ENCODE measurements at regions not wholly inside any gene's neighbourhood (a gene's known extent, or its start where the extent isn't known, plus 50 kb on each side); places are given as distances from the start of the nearest gene placed in this dataset.
A peak's percentile ranks its signal among the peaks of the same experiment; 100 is the strongest.

GRCh38 chr12:63420206-63420644 is 248.1 kb downstream of the DPY19L2 start:
- CTCF ChIA-PET, result interaction anchor here (0.6 to 3.4 kb wide), 13 partner anchors 9 to 837 kb away, joined by 3 to 31 read pairs (median 3); no protein-coding TSS in a partner anchor

More at GRCh38 chr12:63420206-63420644, 248.1 kb downstream of the DPY19L2 start:
- Histone ChIP-seq H3K4me3 (no peak overlapping the region), H3K4me1 (ENCODE audit: control insufficient read depth, insufficient read depth, low read length) (no peaks in the 10 kb centered on the region), H3K4me2 (ENCODE audit: control insufficient read depth, insufficient read depth) (no peak overlapping the region), H3K27me3 (replicated peaks in 1 of 2; ENCODE audit: control insufficient read depth in 2 of 2, insufficient read depth in 2 of 2, low read length in 1 of 2) (no peaks in the 10 kb centered on the region), H3K9ac (ENCODE audit: control insufficient read depth, insufficient read depth, low read length) (no peak overlapping the region), H3K27ac (ENCODE audit: control insufficient read depth, insufficient read depth) (no peak overlapping the region), H3K79me2 (ENCODE audit: control insufficient read depth, insufficient read depth, low read length) (no peaks in the 10 kb centered on the region), H4K20me1 (ENCODE audit: control insufficient read depth, insufficient read depth) (no peaks in the 10 kb centered on the region), H3K36me3 (ENCODE audit: control insufficient read depth in 2 of 2, insufficient read depth in 2 of 2, low read length in 1 of 2) (no peaks in the 10 kb centered on the region), H3K9me3 (replicated peaks; ENCODE audit: control insufficient read depth, insufficient read depth, low read length) (no peaks in the 10 kb centered on the region), H2AFZ (ENCODE audit: control insufficient read depth, low read depth, low read length) (no peak overlapping the region)
- DNase-seq (ENCODE audit: low read depth, low spot score) (peak; percentile 24), ATAC-seq (peak; percentile 99), FAIRE-seq (peak; percentile 92)
- RAD21 ChIA-PET (ENCODE audit: unreplicated experiment), result no interaction called here
- POLR2A ChIA-PET, result no interaction called here
- intact Hi-C loops (cut with micrococcal nuclease; ENCODE audit: unreplicated experiment) (loop anchor here (2.0 kb wide), 2 partner anchors 317 to 383 kb away; no protein-coding TSS in a partner anchor), in situ Hi-C loops (cut with MboI) (loop anchor here (25.0 kb wide), 1 partner anchor 842 kb away; no protein-coding TSS in a partner anchor)
- TF ChIP-seq RAD21 (IDR thresholded peaks at IDR 0.05; ENCODE audit: insufficient read depth, low read depth, low read length), result peak; percentile 66
- peak; percentile 22; the same call in 1 of the 2 replicates for TF ChIP-seq SPI1 (IDR thresholded peaks at IDR 0.05; ENCODE audit: borderline replicate concordance, insufficient read depth, low read depth, low read length)
- no peak for TF ChIP-seq EP300 (IDR thresholded peaks at IDR 0.05; ENCODE audit: borderline replicate concordance in 1 of 2, control insufficient read depth in 1 of 2, low read depth in 2 of 2, low read length in 2 of 2)
- no peak for TF ChIP-seq PKNOX1 (IDR thresholded peaks at IDR 0.05)
- no peak for TF ChIP-seq CHD1 (IDR thresholded peaks at IDR 0.05; ENCODE audit: low read depth, low read length)
- no peak for TF ChIP-seq ZNF274 (IDR thresholded peaks at IDR 0.05; ENCODE audit: insufficient read depth, insufficient read length)
- TF ChIP-seq BMI1 (IDR thresholded peaks at IDR 0.05; ENCODE audit: borderline replicate concordance), result no peak
- peak; percentile 57 to 75 (median 59); a peak in 5 of 6 replicates for TF ChIP-seq CTCF (IDR thresholded peaks at IDR 0.05 in 2 of 3, conservative IDR thresholded peaks at IDR 0.05 in 1 of 3; ENCODE audit: control insufficient read depth in 2 of 3, extremely low read depth in 1 of 3, insufficient read depth in 1 of 3, low read depth in 3 of 3, low read length in 3 of 3)
- no peak for TF ChIP-seq BCL11A (IDR thresholded peaks at IDR 0.05; ENCODE audit: low read depth, low read length)
- TF ChIP-seq IRF5 (IDR thresholded peaks at IDR 0.05; ENCODE audit: borderline replicate concordance), result no peak
- peak; percentile 54; the same call in 1 of the 2 replicates for TF ChIP-seq SMC3 (IDR thresholded peaks at IDR 0.05; ENCODE audit: borderline replicate concordance, low read length)
- SMC1A ChIA-PET (ENCODE audit: uncharacterized antibody, unreplicated experiment), result interaction anchor here (1.0 to 1.3 kb wide), 8 partner anchors 8 to 402 kb away, joined by 3 to 6 read pairs (median 3); no protein-coding TSS in a partner anchor
- WGBS (ENCODE audit: insufficient coverage, insufficient replicate concordance, low lambda C conversion rate, missing lambda C conversion rate), result 15% methylated on average over 6 of the region's 6 CpGs
- BruUV-seq (replicated peaks), result no TSS peak

Measured in GM12878 (cell line).